C4-2B (cell line): ENCODE measurements at regions not wholly inside any gene's neighbourhood (a gene's known extent, or its start where the extent isn't known, plus 50 kb on each side); places are given as distances from the start of the nearest gene placed in this dataset.

Experiments used
- H3K27ac ChIP-seq: fragments of 450-650 bp; 2 replicates; pipeline ENCODE4 v1.5.1; 2017
- CTCF ChIP-seq: fragments of 450-650 bp; conservative IDR thresholded peaks from 2 replicates; pipeline ENCODE4 v1.5.1; 2017; ENCODE audit warnings: mild to moderate bottlenecking
- ZFX ChIP-seq: fragments of 450-650 bp; IDR thresholded peaks from 2 replicates; pipeline ENCODE4 v1.6.1; 2017

- no peak for TF ChIP-seq ZFX
- TF ChIP-seq CTCF: no peak
- no peak overlapping the region for H3K27ac ChIP-seq
These were observed 500.9 kb downstream of the TNS1 start for GRCh38 chr2:217501887-217502286.

DNA sequence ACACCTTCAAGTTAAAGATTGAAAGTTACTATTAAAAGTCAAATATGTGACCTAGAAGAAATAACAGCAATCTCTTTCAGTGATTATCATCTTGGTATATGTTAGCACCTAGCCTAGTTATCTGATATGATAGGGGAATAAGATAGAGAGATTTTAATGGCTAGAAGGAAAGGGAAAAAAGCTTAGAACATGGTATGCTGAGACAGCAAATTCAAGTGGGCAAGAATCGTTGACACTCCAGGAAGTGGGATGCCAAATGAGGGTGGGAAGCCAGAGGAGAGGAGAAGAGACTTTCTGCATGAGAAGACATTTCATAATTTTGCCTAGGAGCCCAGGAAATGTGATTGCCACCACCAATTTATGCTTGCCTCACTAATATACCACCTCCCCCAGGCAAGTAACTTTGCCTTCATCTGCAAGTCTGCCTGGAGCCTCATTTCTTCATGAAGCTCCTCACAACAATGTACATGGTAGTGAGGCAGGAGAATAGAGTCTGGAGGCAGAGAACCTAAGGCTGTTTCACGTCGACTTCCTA is 504.9 kb downstream of the TNS1 start:
- no peak overlapping the region for H3K27ac ChIP-seq
- TF ChIP-seq CTCF (no peak), ZFX (no peak)

- TF ChIP-seq CTCF (no peak), ZFX (no peak)
- H3K27ac ChIP-seq: no peak overlapping the region
These were observed 508.2 kb downstream of the TNS1 start for GRCh38 chr2:217494557-217494956.

DNA sequence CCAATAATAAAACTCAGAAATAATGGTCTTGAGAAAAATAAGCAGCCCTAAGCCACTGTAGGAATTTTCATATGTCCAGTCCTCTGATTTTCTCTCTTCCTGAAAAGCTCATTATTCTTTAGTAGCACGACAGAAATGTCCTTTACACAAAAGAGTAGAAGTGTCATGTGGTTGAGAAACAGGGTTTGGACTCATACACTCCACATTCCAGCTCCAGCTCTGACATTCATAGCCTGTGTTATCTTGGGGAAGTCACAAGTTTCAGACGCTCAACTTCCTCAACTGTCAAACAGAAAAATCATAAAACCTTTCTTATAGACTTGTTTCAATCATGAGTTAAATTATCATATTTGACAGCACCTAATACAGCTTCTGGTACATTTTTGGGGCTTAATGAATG is 511.5 kb downstream of the TNS1 start:
- no peak overlapping the region for H3K27ac ChIP-seq
- TF ChIP-seq ZFX (no peak), CTCF (no peak)

DNA sequence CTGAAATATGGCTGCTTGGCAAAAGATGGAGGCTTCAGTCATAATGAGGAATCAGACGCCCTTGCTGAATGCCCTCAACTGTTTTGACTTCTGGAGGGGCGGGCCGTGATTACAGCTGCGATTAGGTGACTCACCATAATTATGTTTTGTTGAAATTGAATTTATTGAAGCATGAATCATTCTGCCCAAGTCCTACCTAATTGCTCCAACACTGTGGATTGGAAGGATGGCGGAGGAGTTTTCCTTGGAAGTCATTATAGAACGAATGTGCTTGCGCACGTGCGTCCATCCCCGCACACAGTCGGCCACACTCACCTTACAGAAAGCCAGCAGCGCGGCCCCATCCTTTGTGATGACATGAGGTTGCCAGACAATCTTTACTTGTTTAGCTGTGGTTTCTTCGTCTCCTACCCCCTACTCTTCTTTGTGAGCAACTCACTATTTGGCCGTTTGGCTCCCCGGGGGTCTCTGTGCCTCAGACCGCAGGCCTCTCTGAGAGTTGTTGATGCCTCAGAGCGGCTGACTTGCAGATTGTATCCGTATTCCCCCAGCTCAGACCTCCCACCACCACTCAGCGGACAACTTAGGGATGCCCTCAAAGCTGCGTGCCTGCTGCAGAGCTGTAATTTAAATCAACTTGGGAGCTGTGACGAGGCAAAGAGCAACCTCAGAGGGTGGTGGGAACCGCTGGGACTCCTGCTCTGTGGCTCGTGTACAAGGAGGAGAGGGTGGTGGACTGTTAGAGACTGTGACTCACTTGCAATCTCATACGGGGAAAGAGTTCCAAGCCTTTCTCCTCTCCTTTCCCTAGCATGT is 513.4 kb downstream of the TNS1 start:
- H3K27ac ChIP-seq: no peak overlapping the region
- no peak for TF ChIP-seq CTCF
- no peak for TF ChIP-seq ZFX

DNA sequence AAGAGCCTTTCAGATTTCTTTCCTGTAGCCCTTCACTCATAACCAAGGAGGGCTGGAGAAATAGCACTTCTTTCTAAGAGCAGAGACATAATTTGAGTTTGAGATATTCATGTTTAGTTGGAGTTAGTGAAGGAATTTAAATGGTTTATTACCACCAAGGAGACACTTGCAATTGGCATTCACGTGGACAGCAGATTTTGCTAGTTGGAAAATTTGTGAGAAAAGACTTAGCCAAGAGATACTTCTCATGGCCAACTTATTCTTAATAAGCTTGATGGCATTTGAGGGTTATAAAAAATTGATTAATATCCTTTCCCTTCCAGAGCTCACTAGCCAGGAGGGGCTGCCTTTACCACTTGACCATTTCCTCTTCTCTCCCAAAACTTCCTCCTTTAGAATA is 518.7 kb downstream of the TNS1 start:
- TF ChIP-seq ZFX: no peak
- no peak for TF ChIP-seq CTCF
- no peak overlapping the region for H3K27ac ChIP-seq

DNA sequence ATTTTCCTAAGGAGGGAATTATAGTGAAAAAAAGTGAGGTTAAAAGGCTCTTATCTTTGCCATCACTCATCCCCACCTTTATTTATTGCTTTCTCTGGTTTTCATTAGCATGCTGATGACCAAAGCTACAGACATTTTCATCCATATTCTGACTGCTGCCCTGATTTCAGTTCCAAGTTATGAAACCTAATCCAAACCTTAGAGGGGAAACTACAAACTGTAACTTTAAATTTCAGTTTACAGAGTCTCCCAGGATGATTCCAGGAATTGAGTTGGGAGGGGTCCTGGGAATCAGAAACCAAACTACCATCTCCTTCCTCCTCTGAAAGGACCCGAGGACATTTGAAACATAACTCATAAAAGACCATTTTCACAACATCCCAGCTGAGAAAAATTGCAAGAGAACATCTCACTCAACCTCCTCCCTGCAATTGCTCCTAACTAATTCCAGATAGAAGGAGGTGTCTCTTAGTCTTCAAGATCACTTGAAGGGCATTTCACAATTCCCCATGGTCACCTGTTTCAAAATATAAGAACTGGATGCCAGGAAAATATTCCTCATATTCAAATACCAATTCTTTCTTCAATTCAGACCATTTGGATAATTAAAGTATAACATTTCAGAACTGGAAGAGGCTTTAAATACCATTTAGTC is 520.6 kb downstream of the TNS1 start:
- no peak overlapping the region for H3K27ac ChIP-seq
- no peak for TF ChIP-seq ZFX
- TF ChIP-seq CTCF: no peak
